Stimulated activated CD8-positive, alpha-beta memory T cell treated with anti-CD3 and anti-CD28 coated beads, Interleukin-15, amount 100 ng/mL, for 24 hours (primary cell): ENCODE measurements at regions not wholly inside any gene's neighbourhood (a gene's known extent, or its start where the extent isn't known, plus 50 kb on each side); places are given as distances from the start of the nearest gene placed in this dataset.

Experiments used
- DNase-seq: peaks from one replicate; pipeline ENCODE4 v3.0.0-alpha.2; 2020; ENCODE audit warnings: low read depth

DNA sequence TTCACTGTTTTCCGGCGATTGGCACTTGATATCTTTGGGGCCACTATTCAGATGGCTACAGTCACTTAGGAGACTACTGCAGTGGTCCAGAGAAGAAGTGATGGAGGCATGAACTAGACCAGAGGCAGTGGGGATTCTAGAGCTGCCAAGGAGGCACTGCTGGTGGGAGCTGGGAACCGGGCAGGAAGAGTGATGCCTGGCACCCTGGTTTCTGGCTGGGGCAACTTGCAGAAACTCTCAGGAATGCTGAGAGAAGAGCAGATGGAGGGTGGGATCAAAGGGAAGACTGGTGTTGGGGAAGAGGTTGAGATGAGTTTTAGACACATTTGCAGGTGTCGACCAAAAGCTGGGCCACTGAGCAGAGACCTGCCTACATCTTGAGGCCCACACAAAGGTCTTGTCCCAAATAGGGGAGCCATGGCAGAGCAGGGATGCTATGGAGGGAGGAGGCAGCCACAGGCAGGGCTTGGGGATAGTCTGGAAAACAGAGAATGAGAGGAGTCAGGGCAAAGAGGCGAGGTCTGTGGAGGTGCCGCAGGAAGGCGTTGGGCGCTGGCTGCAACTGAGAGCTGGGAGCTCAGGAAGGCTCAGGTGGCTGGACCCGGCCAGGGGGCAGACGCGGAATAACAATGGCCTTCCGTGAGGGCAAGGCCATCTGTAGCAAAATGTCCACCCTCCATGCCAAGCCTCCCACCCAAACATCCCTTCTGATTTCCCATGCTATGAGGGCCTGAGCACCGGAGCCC is 118.9 kb downstream of the TOMM20 start:
- DNase-seq: no peak

DNA sequence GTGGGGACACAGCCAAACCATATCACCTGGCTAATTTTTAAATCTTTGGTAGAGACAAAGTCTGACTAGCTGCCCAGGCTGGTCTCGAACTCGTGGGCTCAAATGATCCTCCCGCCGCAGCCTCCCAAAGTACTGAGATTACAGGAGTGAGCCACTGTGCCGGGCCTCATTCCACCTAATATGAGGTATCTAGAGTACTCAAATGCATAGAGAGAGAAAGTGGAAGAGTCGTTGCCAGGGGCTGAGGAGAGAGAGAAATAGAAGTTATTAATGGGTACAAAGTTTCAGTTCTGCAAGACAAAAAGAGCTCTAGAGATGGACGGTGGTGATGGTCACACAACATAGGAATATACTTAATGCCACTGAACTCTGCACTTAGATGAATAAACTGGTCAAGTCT is 119.6 kb downstream of the TOMM20 start:
- no peak for DNase-seq

DNA sequence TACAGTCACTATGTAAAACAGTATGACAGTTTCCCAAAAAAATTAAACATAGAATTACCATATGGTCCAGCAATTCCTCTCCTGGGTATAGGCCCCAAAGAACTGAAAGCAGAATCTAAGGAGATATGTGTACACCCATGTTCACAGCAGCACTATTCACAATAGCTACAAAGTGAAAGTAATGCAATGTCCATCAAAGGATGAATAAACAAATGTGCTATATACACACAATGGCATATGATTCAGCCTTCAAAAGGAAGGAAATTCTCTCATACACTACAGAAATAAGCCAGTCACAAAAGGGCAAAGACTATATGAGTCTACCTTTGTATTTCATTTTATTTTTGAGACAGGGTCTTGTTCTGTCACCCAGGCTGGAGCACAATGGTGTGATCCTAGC is 120.4 kb downstream of the TOMM20 start:
- no peak for DNase-seq

DNA sequence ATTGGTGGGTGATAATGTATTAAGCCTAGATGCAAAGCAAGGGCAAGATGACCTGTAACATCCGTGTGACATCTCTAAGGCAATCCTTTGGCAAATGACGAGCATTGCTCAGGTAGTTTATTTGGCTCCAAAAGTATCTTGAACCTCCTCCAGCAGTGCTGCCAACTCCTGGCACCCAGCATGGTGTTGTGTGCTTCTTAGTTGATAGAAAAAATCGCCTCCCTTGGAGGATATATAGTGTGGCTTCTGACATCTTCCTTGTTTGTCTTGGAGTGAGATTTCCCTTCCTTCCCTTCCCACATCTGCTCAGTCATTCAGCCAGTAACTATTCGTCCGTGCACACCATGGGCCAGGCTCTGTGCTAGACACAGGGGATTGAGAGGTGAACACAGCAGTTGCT is 121.8 kb downstream of the TOMM20 start:
- no peak for DNase-seq

DNA sequence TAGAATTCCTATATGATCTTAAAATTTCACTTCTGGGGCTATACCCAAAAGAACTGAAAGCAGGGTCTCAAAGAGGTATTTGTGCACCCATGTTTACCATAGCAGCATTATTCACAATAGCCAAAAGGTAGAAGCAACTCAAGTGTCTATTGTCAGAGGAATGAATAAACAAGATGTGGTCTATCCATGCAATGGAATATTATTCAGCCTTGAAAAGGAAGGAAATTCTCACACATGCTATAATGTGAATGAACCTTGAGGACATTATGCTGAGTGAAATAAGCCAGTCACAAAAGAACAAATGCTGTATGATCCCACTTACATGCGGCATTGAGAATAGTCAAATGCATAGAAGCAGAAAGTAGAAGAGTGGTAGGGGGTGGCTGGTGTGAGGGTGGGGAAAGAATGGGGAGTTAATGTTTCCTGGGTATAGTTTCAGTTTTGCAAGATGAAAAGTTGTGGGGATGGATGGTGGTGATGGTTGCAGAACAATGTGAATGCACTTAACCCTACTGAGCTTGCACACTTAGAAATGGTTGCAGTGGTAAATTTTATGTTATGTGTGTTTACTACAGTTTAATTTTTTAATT is 122.4 kb downstream of the TOMM20 start:
- DNase-seq: no peak

DNA sequence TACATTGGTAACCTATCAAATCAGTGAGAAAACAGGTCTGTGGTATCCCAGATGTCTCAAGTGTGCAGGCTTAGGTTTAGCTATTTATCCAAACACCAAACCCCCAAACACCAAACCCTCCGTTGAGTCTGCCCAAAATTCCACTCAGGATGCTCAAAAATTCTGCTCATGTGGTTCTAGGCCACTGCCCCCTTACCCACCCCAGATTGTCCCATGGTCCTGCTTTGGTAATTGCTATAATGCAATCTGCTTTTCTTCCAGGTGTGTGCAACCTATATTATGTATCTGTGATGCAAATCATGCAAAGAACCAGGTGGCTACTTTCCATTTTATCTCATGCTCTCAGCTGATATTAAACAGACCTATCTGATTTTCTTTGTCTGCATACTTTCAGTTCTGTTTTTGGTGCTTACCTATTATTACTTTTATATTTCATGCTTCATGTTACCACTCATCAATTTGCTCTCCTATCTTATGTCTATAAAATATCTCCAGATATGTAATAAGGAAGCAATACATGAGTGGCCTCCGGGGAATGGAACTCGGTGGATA is 123.7 kb downstream of the TOMM20 start:
- DNase-seq: no peak

DNA sequence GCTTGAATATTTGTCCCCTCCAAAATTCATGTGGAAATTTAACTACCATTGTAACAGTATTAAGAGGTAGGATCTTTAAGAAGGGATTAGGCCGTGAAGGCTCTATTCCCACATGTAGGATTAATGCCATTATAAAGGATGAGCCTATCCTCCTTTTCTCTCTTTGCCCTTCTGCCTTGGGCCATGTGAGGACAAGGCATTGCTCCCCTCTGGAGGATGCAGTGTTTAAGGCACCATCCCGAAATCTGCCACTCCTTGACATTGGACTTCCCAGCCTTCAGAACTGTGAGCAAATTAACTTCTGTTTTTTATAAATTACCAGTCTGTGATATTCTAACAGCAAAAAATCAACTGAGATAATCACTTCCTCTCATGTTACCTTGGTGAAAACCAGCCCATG is 124.4 kb downstream of the TOMM20 start:
- DNase-seq: no peak

DNA sequence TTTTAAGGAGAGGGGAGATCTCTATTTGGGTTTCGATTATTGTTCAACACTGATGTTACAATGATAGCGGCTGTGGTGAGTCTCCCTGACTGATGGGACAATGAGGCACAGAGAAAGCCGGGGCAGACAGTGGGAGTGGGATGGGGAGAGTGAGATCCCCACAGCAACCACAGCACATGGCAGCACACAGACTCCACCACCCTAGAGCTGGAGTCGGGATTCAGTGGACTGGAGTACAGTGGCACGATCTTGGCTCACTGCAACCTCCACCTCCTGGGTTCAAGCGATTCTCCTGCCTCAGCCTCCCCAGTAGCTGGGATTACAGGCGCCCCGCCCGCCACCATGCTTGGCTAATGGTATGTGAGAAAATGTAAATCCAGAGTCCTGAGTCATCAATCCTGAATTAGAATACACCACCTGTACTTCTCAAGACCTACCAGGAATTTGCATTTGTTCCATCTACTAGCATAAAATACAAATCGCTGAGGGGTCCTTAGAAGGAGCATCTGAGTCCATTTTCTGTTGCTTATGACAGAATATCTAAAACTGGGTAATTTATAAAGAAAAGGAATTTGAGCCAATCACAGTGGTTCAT is 125.8 kb downstream of the TOMM20 start:
- no peak for DNase-seq

DNA sequence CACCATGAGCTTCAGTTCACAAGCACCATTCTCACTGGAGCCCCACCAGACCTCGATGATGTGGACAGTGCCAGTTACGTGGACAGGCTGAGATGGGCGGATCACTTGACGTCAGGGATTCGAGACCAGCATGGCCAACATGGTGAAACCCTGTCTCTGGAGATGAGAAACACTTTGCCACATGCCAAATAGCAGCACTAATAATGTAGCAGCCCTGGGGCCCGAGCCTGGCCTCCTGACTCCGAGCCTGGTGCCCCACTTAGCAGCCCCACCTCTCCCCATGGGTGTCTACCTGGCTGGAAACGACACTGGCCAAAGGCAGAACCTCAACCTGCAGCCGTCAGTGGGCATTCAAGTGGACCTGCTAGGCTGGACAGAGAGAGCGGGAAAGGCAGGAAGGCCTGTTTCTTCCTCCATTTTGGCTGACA is 129.1 kb downstream of the TOMM20 start:
- DNase-seq: no peak

DNA sequence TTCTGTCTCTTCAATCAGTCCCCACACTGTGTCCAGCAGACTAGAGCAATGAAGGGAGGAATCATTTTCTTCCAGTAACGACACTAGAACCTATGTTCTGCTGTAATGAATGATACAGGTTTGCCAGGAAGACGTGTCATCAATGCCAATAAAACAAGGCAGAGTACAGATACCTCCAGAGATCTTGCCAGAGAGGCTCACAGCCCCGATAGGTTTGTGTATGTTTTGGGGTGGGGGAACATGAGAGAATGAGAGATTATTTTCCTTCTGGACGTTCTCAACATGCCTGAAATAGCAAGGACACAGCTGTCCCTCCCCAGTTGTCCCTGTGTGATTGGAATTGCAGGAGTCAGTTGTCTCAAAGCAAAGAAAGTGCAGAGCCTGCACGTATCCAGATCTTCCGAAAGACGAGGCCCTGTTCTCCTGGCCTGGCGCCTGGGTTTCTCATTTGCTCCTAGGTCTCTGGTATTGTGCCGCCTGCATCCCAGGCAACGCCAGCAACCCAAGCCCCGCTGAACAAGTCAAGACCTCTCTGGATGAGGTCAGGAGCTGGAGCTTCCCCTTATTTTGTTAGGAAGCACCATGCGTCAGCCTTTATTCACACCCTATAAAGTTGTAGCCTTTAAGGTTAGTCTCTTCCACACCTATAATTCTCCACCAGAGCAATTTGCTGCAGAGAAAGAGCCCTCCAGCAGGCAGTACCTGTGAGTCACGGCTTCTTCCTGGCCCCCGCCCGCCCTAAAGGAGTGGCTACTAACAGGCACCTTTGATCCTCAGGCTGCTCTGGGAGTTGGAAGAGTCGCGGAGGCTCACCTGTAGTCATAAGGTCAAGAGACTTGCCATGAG is 130.5 kb downstream of the TOMM20 start:
- DNase-seq: no peak

DNA sequence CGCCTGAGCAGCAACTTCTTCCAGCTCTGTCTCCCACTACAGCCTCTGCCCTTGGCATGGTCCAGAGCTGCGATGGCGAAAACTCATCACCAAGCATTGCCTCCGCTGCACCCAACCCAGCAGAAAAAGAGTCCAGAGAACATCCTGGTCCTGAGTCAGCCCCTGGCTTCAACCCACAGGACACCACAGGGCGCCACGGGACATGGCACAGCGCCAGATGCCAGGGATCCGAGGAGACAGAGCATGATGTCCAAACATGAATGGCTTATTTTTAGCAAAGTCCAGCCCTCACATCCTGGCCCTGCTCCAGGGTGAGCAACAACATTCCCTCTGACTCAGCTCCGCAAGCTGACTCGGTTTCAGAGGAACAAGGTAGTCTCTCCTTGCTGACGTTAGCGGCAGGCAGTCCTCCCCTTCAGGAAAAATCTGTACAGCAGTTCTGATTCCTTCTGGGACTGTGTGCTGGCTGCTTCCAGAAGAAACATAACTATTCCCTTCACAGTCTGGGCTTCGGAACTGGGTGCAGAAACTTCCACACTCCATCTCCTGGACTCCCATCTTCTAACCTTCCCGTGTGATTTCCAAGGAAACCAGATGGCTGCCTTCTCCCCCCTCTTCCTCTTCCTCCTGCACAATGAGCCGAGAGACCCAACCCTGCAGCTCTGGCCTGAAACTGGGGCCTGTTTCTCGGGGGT is 131.3 kb downstream of the TOMM20 start:
- DNase-seq: no peak

DNA sequence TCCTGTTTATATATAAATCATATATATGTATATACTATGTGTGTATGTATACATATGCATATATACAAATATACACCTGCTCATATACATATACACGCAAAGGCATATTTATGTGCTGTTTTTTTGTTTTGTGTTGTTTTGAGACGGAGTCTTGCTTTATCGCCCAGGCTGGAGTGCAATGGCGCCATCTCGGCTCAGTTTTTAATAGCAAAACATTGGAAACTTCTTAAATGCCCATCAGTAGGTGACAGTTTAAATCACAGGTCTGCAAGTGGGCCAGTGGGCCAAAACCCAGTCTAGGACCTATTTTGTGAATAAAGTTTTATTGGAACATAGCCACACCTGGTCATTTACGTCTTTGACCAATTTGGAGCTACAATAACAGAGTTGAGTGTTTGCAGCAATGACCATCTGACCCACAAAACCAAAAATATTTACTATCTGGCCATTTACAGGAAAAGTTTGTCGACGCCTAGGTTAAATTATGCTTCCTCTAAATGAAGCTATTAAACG is 132.3 kb downstream of the TOMM20 start:
- no peak for DNase-seq

DNA sequence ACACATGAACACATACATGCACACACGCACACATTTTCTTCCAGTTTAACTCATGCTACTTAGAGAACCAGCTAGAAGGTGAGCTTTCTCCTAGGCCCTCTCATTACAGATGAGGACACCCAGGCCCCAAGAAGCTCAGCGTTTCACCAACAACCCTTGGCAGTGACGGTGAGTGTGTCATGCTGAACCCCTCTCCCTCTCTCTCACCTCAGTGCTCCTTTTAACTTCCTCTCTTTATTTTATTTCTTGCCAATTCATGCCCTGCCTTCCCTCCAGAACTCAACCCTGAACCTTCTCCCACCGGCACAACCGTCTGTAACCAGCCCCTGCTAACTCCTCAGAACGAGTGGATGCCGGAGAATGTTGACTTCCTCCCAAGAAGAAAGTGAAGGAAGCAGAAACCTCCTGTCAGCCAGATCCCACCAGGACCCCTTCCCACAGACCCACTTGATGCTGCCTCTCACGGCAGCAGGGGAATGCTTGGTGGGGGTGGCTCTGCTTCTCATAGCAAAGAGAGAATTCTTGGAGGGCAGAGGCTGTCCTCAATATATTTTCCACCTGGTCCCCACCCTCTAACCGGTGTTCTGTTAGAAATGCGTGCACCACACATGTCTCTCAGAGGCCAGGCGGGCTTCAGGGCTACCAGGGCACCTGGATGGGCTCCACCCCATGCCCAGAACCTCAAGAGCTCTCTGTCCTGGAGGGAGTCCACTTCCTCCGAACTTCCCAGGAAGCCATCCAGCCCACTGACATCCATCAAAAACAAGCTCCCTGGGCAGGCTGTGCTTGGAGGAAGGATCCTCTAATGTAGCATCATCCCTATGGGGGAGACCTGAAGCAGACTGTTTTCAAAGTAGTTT is 134.0 kb downstream of the TOMM20 start:
- no peak for DNase-seq

DNA sequence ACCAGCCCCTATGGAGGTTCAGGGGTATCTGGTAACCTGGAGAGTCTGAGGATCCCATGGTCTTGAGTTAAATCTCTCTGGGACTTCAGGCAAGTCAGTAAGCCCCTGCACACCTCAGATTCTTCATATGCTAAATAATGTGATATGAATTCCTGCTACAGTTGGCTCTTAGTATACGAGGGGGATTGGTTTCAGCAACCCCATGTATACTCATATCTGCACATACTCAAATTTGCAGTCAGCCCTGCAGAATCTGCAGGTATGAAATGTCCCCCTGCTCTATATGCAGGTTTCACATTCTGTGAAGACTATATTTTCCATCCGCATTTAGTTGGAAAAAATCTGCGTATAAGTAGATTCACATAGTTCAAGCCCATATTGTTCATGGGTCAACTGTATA is 136.6 kb downstream of the TOMM20 start:
- DNase-seq: no peak

DNA sequence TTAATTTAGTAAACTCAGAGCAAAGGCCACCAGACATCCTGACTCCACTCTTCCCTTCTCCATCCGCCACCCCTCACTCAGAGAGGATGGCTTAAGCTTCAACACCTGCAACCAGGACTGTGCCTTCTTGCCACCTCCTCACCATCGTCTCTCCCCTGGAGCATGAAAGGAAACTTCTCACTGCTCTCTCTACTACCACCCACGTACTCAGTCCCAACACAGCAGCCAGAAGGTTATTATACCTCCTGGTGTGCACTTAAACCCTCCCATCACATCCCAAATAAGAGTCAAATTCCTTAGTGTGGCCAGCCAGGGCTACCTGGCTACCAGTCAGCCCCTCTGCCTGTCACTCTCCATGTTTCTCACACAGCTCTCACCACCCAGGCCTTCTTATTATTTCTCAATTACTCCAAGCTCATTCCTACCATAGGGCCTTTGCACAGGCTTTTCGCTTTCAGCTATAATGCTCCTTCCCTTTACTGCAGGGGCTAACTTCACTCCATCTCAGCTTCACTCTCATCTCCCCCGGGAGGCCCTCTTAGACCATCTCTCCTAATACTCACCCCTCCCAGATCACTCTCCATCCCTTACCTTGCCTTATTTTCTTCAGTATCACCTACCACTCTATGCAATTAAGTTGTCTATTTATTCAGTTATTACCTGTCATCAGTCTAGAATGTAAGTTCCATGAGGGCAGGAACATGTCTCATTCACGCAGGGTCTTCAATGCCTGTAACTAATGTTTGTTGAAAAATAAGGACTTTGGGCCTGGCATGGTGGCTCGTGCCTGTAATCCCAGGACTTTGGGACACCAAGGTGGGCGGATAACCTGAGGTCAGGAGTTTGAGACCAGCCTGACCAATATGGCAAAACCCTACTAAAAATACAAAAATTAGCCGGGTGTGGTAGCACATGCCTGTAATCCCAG is 137.5 kb downstream of the TOMM20 start:
- no peak for DNase-seq

DNA sequence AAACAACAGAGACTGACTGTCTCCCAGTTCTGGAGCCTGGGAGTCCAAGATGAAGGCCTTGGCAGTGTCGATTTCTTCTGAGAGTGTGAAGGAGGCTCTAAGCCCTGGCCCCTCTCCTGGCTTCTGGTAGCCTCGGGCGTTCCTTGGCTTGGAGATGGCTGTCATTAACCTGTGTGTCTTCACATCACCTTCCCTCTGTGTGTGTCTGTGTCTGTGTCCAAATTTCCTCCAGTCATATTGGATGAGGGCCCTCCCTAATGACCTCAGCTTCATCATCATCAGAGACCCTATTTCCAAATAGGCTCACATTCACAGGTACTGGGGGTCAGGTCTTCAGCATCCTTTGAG is 138.3 kb downstream of the TOMM20 start:
- no peak for DNase-seq

DNA sequence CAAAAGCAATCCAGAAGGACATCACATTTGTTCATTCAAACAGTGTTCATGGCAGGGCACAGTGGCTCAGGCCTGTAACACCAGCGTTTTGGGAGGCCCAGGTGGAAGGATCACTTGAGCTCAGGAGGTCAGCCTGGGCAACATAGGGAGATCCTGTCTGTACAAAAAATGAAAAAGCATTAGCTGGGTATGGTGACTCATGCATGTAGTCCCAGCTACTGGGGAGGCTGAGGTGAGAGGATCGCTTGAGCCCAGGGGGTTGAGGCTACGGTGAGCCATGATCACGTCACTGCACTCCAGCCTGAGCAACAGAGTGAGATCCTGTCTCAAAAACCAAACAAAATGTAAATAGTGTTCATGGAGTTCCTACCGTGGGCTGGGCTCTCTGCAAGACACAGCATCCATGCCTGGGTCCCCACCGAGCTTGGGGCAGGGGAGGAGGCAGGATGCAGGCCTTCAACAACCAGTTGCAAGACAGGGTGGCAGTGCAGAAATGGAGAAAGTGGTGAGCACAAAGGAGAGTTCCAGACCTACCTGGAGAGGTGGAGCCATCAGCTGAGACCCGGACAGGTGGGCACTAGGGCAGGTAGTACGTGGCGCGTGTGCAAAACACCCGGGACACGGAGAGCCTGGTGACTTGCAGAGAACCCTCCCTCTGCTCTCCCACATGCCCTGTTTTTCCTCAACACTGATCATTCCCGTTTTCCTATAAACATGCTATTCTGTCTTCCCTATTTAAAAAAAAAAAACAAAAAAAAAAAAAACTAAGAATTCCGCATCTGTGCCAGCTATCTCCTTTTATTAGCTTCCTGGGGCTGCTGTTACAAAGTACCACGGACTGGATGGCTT is 138.9 kb downstream of the TOMM20 start:
- DNase-seq: no peak

DNA sequence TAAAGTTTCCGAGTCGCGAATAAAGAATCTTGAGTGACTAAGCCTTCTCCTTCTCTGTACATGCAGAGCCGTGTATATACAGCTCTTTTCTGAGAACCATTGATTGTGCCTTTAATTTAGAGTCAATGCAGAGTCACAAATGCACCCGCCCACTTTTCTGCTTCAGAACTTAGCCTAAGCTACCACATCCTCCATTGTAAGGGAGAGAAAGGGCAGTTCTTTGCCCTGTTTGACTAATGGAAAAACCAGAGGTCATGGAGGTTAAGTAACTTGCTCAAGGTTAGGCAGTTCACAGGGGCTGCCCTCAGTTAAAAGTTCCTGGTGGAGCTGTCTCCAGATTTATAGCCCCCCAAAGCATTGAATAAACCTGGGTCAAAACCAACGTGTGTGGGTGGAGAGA is 139.6 kb downstream of the TOMM20 start:
- no peak for DNase-seq

DNA sequence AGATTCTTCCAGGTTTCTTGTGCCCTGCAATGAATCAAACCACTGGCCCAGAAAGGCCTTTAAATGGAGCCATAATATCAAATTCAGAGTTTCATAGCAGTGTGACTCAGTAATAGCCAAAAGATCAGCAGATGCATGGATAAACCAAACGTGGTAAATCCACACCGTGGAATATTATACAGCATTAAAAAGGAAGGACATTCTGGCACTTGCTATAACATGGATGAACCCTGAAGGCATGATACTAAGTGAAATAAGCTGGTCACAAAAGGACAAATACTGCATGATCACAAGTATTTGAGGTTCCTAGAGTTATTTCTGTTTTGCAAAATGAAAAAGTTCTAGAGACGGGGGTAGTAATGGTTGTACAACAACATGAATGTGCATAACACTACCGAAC is 140.1 kb downstream of the TOMM20 start:
- DNase-seq: no peak
